HG03342 (cell line): ENCODE measurements at regions not wholly inside any gene's neighbourhood (a gene's known extent, or its start where the extent isn't known, plus 50 kb on each side); places are given as distances from the start of the nearest gene placed in this dataset.
"Not testable (repeated sequence)": the region's sequence is repeated elsewhere in the genome, so short reads cannot be mapped to it uniquely, and the experiment has no call there.

Source experiments
- ATAC-seq: cut with Tn5 transposase; IDR thresholded peaks from one replicate; pipeline ENCODE4 v1.9.1; 2021; ENCODE audit warnings: mild to moderate bottlenecking, moderate library complexity; ENCODE audit not compliant: unreplicated experiment

DNA sequence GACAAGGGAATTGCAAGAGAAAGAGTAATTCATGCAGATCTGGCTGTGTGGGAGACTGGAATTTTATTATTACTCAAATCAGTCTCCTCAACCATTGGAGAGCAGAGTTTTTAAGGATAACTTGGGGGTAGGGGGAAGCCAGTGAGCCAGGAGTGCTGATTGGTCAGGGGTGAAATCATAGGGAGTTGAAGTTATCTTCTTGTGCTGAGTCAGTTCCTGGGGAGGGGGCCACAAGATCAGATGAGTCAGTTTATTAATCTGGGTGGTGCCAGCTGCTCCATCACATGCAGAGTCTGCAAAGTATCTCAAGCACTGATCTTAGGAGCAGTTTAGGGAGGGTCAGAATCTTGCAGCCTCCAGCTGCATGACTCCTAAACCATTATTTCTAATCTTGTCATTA, 191.8 kb upstream of the IGF1 start:
- ATAC-seq, result not testable (repeated sequence)

DNA sequence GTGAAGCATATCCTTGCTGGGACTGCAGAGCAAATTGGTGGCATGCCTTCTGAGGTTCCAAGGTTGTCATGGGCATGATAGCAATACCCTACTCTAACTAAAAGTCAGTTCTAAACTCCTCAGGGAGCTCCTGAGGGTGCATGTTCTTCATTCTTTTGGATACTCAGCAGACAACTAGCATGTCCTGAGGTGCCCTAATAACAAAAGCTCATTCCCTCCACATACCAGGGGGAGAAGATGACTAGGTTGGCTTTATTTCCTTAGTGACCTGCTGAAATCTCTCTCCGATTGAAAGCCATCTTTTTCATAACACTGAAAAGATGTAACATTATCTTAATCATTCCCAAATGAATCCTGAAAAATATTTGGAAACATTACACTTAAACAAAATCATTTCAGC, 188.7 kb upstream of the IGF1 start:
- ATAC-seq, result no peak

DNA sequence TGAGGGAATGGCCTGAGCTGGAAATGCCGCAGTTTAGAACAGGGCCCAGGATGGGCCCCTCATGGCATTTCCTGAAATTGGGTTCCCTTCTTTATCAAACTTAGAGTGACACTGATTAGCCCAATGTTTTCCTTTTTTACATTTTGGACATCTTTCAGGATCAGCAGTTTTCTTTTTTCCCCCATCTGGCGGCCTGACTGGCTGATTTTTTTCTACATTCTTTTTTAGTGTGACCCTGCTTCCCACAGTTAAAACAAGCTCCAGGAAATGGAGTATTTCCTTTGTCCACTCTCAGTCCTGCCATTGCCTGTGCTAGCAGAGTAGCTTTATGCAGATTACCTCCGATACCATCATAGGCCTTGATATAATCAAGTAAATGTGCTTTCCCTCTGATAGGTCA, 185.8 kb upstream of the IGF1 start:
- ATAC-seq, result not testable (repeated sequence)

DNA sequence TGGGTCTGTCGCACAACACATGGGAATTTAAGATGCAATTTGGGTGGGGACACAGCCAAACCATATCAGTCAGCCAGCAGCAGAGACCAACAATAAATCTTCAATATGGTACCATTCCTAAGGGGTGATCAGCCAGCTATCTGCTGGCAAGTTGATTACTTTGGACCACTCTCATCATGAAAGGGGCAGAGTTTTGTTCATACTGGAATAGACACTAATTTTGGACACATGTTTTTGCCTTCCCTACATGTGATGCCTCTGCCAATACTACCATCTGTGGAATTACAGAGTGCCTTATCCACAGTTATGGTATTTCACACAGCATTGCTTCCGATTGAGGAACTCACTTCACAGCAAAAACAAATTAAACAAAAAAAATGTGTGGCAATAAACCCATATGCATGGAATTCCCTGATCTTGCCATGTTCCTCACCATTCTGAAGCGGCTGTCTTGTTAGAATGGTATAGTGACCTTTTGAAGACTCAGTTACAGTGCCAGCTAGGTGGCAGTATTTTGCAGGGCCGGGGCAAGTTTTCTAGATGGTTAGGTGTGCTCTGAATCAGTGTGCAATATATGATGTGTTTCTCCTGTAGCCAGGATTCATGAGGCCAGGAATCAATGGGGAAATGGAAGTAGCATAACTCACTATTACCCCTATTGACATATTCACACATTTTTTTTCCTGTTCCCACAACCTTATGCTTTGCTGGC, 179.0 kb upstream of the IGF1 start:
- no peak for ATAC-seq

DNA sequence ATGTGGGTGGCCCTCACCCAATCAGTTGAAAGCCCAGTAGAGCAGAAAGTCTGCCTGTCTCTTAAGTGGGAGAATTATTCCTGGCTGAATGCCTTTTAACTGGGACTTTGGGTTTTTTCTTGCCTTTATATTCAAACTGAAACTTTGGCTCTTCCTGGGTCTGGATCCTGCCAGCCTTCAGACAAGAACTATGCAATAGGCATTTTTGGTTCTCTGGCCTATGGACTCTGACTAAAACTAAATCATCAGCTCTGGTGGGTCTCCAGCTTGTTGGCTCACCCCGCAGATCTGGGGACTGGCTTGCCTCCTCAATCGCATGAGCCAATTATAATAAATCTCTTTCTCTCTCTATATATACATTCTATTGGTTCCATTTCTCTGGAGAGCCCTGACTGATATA, 173.0 kb upstream of the IGF1 start:
- ATAC-seq, result no peak

DNA sequence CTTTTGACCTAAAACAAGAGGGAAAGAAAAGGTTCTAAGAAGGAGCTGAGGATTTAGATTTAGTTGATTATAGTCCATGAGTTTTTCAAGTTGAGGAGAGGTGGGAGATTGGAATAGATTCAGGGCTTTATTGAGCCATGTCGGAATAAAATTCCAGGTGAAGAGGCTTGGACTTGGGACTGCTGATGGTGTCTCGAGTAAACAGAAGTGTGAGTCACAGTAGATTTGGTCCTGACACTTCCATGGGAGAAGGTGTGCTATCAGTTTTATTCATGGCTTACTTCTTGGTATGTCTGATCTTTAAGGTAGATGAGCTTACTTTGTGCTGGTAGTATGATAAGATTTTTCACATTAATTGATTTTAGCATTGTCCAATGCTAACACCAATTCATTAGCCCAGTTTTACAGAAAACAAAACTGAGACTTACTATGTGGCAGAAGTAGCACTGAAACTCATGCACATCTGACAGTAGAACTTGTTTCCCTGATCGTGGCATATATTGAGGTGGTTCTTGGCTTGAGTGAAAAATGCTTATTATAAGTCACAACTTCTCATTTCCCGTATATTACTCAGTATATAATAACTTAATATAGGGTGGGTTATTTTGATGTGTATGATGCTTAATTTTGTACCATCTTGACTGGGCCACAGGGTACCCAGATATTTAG, 172.4 kb upstream of the IGF1 start:
- no peak for ATAC-seq

DNA sequence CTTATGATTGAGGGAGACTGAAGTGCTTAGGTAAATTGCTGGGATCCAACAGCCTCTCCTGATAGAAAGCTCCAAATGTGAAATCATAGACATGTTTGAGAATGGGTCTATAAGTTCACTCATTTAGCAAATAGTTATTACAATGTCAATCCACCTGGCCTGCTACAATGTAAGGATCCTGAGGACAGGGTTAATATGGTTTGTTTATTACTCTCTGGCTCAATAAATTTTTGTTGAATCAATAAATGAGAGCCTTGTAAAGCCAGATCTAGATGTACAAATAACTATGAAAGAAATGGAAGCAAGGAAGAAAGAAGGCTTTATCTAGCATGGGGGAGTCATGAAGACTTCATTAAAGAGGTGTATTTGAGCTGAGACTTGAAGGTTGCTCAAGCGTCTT, 165.6 kb upstream of the IGF1 start:
- no peak for ATAC-seq

DNA sequence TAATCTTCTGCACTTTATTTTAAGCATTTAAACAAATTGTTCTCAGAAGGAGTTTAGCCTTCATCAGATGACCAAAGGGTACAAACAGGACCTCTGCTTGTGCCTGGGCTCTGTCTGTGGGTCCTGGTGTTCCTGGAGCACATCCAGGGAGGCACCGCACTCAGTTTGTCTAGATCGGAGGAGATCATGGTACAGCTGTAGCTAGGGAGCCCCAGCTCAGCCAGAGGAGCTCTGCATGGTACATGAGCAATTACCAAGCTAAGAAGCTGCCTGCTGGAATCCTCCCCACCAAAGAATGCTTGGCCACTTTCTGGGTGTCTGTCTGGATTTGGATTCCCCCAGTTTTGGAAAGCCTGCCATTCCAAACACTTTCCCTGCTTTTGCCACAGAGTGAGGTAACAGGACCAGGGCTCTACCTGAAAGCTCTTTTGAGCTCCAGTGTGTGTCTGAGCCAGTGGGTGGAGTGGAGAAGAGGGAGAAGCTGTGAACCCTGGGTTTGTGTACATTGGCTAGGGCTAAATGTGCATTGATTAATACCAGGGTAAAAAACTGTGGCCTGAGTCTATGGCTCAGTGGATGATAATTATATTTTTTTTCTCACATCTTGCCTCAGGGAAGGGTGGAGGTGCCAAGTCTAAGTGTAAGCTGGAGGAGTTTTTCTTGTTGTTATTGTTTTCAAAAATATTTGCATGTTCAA, 163.7 kb upstream of the IGF1 start:
- ATAC-seq, result no peak

DNA sequence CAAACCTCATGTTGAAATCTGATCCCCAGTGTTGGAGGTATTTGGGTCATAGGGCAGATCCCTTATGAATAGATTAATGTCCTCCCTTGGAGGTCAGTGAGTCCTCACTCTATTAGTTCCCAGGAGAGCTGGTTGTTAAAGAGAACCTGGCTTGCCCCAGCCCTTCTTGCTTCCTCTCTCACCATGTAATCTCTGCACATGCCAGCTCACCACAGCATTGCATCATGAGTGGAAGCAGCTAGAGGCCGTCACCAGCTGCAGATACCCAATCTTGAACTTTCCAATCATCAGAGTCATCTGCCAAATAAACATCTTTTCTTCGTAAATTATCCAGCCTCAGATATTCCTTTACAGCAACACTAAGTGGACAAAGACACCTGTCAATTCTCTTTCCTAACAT, 161.8 kb upstream of the IGF1 start:
- no peak for ATAC-seq

DNA sequence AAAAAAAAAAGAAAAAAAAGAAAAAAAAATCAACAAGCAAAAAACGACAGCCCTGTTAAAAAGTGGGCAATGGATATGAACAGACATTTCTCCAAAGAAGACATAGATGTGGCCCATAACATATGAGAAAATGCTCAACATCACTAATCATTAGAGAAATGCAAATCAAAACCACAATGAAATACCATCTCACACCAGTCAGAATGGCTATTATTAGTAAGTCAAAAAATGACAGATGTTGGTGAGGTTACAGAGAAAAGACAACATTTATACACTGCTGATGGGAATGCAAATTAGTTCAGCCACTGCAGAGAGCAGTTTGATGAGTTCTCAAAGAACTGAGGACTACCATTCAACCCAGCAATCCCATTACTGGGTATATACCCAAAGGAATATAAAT, 160.3 kb upstream of the IGF1 start:
- ATAC-seq, result peak; percentile 88

DNA sequence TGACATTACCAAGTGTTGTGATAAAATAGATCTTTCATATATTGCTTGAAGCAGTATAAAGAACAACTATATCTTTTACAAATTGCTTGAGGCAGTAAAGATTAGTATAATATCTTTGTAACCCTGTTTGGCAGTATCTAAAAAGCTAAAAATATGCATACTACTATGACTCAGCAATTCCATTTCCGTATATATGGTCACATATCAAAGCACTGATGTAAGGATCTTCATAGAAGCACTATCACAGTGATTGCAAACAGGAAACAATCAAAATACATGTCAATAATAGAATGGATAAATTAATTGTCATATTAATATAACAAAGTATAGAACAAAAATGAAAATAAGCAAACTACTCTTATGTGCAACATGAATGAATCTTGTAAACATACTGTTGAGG, 158.4 kb upstream of the IGF1 start:
- ATAC-seq, result no peak

DNA sequence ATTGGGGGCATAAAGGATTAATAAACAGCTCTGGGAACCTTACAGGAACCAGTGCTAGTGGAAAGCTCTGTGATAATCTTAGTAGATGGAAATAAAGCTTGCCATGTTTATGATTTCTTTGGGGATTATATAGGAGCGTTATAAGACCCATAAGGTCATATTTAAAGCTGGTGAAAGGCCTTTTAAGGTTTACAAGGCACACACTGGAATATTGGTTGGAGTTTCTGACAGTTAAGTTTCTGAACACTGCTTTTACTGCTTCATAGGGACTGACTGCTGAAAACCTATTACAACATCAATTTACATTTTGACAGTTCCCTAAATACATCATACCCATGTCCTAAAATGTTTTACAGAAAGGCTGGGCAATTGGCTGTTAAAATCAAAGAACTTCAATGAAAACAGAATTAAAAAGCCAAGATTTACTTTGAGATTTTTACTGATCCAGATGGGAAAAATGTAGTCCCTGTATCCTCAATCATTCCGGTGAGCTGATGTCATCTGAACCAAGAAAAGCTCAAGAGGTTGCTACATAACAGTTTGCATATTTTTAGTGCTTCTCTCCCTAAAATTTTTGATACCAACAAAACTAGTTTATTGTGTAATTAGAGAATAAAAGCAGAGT, 153.7 kb upstream of the IGF1 start:
- ATAC-seq, result no peak

DNA sequence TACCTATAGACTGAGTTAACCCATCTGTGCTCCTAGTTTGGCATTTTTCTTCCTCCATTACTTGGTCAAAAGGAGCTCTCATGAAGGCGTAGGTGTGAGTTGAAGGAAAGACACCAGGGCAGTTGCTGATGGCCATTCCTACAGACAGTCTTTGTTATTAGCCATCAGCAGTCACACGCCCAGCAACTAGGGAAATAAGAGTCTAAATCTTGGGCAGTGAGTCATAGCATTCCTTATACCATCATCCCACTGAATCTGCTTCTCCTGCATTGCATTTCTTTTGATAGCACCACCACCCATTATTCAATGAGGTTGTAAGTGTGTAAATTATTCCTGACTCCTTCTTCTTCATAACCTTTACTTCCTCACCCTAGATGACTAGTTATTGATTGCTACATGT, 150.9 kb upstream of the IGF1 start:
- no peak for ATAC-seq

DNA sequence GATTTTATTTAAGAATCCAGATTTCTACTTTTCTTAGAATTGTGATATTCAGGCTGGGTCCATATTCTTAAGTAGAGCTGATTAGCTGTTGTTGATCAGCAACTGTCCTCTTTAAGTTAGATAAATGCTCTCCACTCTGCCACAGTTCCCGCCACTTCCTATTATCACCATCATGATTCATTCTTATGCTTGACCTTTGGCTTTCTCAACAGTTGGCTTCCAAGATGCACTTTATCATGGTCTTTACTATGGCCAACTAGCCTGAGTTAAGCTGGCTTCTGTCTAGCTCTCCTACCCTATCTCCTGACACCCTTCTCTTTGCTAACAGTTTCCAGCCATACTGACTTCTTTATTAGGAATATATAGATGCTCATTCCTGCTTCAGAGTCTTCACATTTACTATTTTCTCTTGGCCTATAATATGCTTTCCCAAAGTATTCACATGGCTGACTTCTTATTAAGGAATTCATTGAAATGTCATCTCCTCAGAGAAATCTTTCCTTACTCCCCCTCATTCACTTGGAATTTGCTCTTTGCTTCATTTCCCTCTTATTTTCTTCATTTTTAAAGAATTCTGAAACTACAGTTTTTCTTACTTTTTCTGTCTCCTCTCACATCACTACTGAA, 149.0 kb upstream of the IGF1 start:
- no peak for ATAC-seq

DNA sequence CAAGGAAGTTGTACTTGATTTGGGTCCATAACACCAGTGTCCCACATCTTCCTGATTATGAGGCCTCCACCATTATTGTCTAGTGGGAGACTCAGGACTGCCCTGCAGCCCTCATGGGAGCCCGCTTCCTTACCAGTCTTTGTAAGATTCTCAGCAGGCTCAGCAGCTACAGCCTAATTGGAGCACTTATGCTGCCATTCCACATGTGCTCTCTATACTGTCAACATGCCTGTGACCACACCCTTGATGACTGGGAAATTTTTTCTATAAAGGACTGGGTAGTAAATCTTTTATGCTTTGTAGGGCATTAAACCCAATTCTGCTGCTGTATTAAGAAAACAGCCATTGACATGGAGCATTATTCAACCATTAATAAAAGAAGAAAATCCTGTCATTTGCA, 145.5 kb upstream of the IGF1 start:
- no peak for ATAC-seq

DNA sequence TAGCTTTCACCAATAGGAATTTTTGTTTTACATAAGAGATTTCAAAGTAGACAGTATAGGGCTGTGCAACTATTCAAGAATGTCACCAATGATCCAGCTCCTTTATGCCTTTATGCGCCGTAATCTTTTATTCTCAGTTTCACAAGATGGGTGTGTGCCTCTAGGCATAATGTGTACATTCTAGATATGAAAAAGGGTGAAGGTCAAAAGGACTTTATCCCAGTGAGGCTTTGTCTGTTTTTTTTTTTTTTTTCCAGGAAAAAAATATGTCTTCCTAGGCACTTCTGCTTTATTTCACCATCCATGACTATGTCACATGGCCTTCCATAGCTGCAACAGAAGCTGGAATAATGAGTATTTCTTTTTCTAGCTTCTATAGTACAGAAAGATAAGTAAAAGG, 142.3 kb upstream of the IGF1 start:
- no peak for ATAC-seq

DNA sequence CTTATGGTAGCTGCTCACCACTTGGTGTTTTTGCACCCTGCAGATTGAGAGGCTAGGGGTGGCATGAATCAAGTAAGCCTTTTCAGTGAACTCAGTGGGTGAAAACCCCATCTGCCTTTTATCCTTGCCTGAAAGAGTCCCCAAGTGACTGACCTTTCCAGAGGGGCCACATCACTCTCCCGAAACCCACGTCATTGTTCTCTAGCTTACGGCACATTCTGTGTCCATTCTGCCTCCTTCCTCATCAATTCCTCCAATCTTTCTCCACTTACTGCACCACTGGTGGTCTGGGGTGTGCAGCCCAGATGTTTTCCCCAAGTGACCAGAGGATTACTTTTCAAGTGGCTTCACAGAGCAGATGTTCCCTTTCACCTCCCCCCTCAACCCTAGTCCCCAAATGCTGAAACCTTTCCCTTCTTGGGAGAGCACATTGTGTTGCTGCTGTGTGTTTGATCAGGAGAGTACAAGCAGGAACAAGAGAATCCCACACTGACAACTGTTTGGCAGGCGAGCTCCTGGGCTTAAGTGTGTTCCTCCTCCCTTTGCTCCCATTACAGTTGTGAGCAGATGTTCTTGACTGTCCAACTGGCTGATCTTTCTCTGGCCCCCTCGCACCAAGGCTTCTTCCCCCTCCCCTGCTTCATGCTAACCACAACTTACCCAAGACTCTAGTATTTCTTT, 138.0 kb upstream of the IGF1 start:
- no peak for ATAC-seq

DNA sequence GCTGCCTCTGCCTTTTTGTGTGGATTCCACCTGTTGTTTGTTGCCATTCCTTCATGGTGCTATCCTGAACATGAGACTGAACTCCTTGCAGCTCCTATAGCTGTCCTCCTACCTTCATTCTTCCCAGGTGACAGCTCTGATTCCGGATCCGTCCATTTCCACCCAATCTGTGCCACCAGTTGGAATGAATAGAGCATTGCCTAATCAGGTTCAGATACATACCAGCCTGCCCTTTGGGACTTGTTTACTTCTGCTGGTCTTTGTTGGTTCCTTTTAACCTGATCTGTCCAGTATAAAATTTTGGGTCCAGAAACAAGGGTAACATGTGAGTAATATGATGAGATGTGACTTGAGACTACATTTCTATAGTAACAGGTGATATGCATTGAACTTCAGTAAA, 136.3 kb upstream of the IGF1 start:
- ATAC-seq, result no peak

DNA sequence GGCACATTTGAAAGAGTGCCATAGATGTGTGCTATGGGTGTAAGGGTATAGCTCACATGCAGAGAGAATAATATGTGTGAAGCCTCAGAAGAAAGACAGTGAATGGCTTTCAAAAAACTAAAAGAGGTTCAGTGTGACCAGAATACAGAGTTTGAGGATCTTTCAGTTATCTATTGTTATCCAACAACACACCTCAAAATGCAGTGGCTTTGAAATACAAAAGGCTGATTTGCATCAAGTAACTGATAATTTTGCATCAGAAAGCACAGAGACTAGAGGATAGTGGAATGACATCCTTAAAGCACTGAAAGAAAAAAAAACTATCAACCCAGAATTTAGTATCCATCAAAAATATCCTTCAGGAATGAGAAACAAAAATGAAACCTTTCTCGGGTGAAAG, 131.6 kb upstream of the IGF1 start:
- ATAC-seq, result no peak

DNA sequence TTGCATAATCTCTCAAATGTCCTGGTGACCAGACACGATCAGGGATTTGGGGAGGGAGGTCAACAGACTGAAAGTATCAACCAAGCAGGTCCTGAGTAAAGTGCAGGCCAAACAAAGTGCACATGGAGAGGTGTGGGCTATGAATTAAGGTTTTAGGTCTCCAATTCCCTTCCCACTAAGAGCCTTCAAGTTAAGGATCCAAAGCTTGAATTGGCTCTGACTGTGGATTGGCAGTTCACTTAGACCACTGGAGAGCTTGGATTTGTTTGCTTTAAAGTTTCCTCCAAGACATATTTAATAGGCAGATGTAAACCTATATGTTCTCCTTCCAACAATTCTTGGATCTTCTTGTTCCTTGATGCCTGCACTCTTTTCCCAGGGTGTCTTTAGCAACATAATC, 129.6 kb upstream of the IGF1 start:
- ATAC-seq, result no peak

DNA sequence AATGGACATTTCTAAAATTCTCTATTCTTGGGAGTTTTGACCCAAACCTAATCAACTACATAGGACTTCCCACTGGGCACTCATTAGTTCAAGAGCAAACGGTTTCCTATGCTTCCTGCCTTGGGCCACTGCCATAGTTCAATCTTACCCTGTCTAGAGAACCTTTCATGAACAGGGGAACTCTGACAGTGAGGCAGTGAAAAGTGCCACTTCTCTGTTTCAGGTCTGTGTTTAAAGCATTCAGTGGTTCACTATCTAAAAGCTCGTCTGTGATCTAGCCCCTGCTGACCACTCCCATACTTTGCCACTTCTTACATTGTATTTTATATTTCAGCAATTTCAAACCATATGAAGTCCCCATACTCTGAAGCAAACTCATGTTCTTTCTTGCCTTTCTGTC, 122.7 kb upstream of the IGF1 start:
- no peak for ATAC-seq
